ENCODE measurements at regions not wholly inside any gene's neighbourhood (a gene's known extent, or its start where the extent isn't known, plus 50 kb on each side); places are given as distances from the start of the nearest gene placed in this dataset.
A peak's percentile ranks its signal among the peaks of the same experiment; 100 is the strongest.

GRCh38 chr3:26369133-26369532 is 253.4 kb upstream of the LRRC3B start:
- TF ChIP-seq CTCF (IDR thresholded peaks at IDR 0.05; ENCODE audit: low read depth, low read length): peak; percentile 10
- TF ChIP-seq MAX (IDR thresholded peaks at IDR 0.05; ENCODE audit: low read depth, low read length): no peak
